ENCODE measurements at regions not wholly inside any gene's neighbourhood (a gene's known extent, or its start where the extent isn't known, plus 50 kb on each side); places are given as distances from the start of the nearest gene placed in this dataset.

DNA sequence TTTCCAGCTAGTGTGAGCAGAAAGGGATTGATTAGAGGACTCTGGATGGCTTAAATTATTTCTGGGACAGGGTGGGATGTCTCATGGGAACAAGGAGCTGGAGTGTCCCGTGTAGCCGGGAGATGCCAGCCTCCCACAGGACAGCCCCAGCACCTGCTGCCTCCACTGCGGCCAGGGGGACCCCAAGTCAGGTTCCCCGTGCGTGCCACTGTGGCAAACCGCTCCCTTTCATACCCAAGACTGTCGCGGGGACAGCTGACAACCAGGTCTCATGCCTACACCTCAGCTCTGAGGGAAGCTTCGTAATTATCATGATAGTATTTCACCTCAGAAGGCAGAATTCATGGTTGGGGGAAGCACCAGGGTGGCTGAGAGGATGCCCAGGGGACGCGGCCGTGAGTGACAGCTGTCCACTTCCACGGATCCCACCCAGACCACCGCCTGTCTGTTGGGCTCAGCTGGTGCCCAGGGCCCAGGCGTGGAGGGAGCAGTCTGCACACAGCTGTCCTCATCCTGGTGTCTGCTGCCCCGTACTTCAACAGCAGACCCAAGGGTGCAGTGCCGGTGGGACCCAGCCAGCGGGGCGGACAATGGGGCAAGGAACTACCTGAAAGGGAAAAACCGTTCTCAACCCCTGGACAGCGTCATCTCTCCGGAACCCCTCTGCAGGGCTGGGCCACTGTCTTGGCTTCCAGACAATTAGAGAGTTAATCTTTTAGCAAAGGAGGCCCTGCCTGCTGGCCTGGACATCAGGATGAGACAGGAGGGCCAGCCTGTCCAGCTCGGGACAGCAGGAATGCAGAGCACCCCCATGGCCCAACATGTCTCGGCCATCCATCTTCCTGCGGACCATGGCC, 166.9 kb downstream of the OLFM1 start:
- H3K27ac ChIP-seq (ENCODE audit: extremely low read depth, low read depth, low read length) = no peak overlapping the region
- BruUV-seq (replicated peaks) = no TSS peak
- 2% methylated on average over 25 of the region's 25 CpGs for WGBS (ENCODE audit: insufficient coverage, low coverage, missing lambda C conversion rate)
- no peak overlapping the region for H3K4me3 ChIP-seq
- DNase-seq (ENCODE audit: extremely low read depth in 1 of 4, low spot score in 3 of 4) = no peak
- no peak for ATAC-seq
- CTCF ChIA-PET (ENCODE audit: low intra/inter-chr PET ratio) = no interaction called here
- H2AFZ ChIP-seq (ENCODE audit: low read depth, low read length) = no peak overlapping the region
- in situ Hi-C loops (cut with MboI) = no loop called here
- intact Hi-C loops (cut with micrococcal nuclease) = no loop called here
- no peaks in the 10 kb centered on the region for H3K9me1 ChIP-seq (ENCODE audit: control insufficient read depth, insufficient read depth, low read length)
- no peaks in the 10 kb centered on the region for H3K9me3 ChIP-seq (replicated peaks; ENCODE audit: control insufficient read depth, insufficient read depth, low read depth, low read length)
- peaks cover 0 to 3% of the 10 kb centered on the region in 2 experiments; a peak in 1 of 5 replicates for H3K4me1 ChIP-seq (replicated peaks in 1 of 2; ENCODE audit: control insufficient read depth in 2 of 2, insufficient read depth in 2 of 2, low read length in 2 of 2)
- peaks cover 12% of the 10 kb centered on the region for H4K20me1 ChIP-seq (replicated peaks; ENCODE audit: control insufficient read depth, insufficient read depth, low read length)
- no peak overlapping the region for H3K9ac ChIP-seq (ENCODE audit: insufficient read depth in 1 of 2, low read depth in 2 of 2, low read length in 2 of 2)
- no peak for FAIRE-seq
- H3K4me2 ChIP-seq (ENCODE audit: insufficient read depth, low read length) = no peak overlapping the region
- no peaks in the 10 kb centered on the region for H3K36me3 ChIP-seq (ENCODE audit: control insufficient read depth, insufficient read depth, low read length)
- POLR2A ChIA-PET = no interaction called here
- H3K27me3 ChIP-seq (ENCODE audit: control insufficient read depth in 2 of 2, insufficient read depth in 2 of 2, low read length in 2 of 2) = peaks cover 4 to 71% of the 10 kb centered on the region in 2 experiments; a peak in 4 of 5 replicates
- no peaks in the 10 kb centered on the region for H3K79me2 ChIP-seq (ENCODE audit: control insufficient read depth, insufficient read depth, low read length)
- TF ChIP-seq, protein P1, sequence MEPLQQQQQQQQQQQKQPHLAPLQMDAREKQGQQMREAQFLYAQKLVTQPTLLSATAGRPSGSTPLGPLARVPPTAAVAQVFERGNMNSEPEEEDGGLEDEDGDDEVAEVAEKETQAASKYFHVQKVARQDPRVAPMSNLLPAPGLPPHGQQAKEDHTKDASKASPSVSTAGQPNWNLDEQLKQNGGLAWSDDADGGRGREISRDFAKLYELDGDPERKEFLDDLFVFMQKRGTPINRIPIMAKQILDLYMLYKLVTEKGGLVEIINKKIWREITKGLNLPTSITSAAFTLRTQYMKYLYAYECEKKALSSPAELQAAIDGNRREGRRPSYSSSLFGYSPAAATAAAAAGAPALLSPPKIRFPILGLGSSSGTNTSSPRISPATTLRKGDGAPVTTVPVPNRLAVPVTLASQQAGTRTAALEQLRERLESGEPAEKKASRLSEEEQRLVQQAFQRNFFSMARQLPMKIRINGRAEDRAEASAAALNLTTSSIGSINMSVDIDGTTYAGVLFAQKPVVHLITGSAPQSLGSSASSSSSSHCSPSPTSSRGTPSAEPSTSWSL (CRISPR knock-in tag; IDR thresholded peaks at IDR 0.05; ENCODE audit: borderline replicate concordance) = no peak
- TF ChIP-seq, protein P2, sequence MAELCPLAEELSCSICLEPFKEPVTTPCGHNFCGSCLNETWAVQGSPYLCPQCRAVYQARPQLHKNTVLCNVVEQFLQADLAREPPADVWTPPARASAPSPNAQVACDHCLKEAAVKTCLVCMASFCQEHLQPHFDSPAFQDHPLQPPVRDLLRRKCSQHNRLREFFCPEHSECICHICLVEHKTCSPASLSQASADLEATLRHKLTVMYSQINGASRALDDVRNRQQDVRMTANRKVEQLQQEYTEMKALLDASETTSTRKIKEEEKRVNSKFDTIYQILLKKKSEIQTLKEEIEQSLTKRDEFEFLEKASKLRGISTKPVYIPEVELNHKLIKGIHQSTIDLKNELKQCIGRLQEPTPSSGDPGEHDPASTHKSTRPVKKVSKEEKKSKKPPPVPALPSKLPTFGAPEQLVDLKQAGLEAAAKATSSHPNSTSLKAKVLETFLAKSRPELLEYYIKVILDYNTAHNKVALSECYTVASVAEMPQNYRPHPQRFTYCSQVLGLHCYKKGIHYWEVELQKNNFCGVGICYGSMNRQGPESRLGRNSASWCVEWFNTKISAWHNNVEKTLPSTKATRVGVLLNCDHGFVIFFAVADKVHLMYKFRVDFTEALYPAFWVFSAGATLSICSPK (IDR thresholded peaks at IDR 0.05; ENCODE audit: borderline replicate concordance) = no peak
- TF ChIP-seq MCM2 (IDR thresholded peaks at IDR 0.05; ENCODE audit: low read depth) (no peak), SMAD1 (IDR thresholded peaks at IDR 0.05; ENCODE audit: low read depth, low read length, partially characterized antibody) (no peak), NCOR1 (IDR thresholded peaks at IDR 0.05) (no peak), DNMT1 (IDR thresholded peaks at IDR 0.05) (no peak), NCOA2 (IDR thresholded peaks at IDR 0.05; ENCODE audit: partially characterized antibody in 2 of 2) (no peak), ZSCAN29 (IDR thresholded peaks at IDR 0.05) (no peak), MAFF (IDR thresholded peaks at IDR 0.05; ENCODE audit: low read length) (no peak)
- TF ChIP-seq, protein P3, sequence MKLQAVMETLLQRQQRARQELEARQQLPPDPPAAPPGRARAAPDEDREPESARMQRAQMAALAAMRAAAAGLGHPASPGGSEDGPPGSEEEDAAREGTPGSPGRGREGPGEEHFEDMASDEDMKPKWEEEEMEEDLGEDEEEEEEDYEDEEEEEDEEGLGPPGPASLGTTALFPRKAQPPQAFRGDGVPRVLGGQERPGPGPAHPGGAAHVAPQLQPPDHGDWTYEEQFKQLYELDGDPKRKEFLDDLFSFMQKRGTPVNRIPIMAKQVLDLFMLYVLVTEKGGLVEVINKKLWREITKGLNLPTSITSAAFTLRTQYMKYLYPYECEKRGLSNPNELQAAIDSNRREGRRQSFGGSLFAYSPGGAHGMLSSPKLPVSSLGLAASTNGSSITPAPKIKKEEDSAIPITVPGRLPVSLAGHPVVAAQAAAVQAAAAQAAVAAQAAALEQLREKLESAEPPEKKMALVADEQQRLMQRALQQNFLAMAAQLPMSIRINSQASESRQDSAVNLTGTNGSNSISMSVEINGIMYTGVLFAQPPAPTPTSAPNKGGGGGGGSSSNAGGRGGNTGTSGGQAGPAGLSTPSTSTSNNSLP (IDR thresholded peaks at IDR 0.05; ENCODE audit: borderline replicate concordance, low read depth, low read length) = no peak
- TF ChIP-seq, protein P4, sequence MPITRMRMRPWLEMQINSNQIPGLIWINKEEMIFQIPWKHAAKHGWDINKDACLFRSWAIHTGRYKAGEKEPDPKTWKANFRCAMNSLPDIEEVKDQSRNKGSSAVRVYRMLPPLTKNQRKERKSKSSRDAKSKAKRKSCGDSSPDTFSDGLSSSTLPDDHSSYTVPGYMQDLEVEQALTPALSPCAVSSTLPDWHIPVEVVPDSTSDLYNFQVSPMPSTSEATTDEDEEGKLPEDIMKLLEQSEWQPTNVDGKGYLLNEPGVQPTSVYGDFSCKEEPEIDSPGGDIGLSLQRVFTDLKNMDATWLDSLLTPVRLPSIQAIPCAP (CRISPR knock-in tag; IDR thresholded peaks at IDR 0.05; ENCODE audit: borderline replicate concordance) = no peak
- TF ChIP-seq, protein P5, sequence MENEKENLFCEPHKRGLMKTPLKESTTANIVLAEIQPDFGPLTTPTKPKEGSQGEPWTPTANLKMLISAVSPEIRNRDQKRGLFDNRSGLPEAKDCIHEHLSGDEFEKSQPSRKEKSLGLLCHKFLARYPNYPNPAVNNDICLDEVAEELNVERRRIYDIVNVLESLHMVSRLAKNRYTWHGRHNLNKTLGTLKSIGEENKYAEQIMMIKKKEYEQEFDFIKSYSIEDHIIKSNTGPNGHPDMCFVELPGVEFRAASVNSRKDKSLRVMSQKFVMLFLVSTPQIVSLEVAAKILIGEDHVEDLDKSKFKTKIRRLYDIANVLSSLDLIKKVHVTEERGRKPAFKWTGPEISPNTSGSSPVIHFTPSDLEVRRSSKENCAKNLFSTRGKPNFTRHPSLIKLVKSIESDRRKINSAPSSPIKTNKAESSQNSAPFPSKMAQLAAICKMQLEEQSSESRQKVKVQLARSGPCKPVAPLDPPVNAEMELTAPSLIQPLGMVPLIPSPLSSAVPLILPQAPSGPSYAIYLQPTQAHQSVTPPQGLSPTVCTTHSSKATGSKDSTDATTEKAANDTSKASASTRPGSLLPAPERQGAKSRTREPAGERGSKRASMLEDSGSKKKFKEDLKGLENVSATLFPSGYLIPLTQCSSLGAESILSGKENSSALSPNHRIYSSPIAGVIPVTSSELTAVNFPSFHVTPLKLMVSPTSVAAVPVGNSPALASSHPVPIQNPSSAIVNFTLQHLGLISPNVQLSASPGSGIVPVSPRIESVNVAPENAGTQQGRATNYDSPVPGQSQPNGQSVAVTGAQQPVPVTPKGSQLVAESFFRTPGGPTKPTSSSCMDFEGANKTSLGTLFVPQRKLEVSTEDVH (IDR thresholded peaks at IDR 0.05; ENCODE audit: low read depth, partially characterized antibody) = no peak

Measured in K562 (cell line).